ENCODE measurements at regions not wholly inside any gene's neighbourhood (a gene's known extent, or its start where the extent isn't known, plus 50 kb on each side); places are given as distances from the start of the nearest gene placed in this dataset.

DNA sequence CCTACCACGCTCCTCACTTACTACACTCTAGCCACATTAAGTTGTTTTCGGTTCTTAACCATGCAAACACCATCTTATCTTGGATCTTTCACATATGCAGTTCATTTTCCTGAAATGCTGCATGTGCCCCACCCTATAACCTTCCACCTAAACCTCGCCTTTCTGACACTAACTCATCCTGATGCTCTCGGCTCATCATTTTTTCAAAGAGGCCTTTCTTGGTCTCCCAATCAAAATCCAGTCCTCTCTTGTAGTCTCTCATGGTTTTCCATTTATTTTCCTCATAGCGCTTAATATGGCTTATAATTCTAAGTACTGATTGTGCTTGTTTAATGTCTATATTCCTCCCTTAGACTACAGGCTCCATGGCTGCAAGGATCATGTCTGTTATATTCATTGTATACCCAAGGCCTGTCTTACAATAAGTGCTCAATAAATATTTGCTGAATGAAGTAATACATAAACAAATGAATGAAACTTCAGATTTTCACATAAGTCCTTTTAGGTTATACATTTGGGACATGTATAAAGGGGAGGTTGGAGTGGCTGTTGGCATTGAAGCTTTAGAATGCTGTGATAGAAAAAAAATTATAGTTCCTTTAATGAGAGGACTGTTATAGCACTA, 79.2 kb upstream of the CDC42BPA start:
- no peak for TF ChIP-seq FOSL1 (IDR thresholded peaks at IDR 0.05; ENCODE audit: low read depth)
- no peak for TF ChIP-seq CTCF (IDR thresholded peaks at IDR 0.05 in 2 of 3, conservative IDR thresholded peaks at IDR 0.05 in 1 of 3; ENCODE audit: borderline replicate concordance in 1 of 3, insufficient read depth in 1 of 3, low read depth in 2 of 3, low read length in 2 of 3)
- TF ChIP-seq POLR2A (IDR thresholded peaks at IDR 0.05; ENCODE audit: borderline replicate concordance, extremely low read depth, insufficient read depth, insufficient read length) = no peak
- no peak for TF ChIP-seq EZH2 (IDR thresholded peaks at IDR 0.05)
- no peak for TF ChIP-seq ATF3 (IDR thresholded peaks at IDR 0.05)
- no peak for TF ChIP-seq TCF7L2 (IDR thresholded peaks at IDR 0.05; ENCODE audit: borderline replicate concordance, extremely low read depth, insufficient read depth, insufficient read length)
